Ovary (tissue), 7 donors: ENCODE measurements at regions not wholly inside any gene's neighbourhood (a gene's known extent, or its start where the extent isn't known, plus 50 kb on each side); places are given as distances from the start of the nearest gene placed in this dataset. TPM values are rescaled to one million over a fixed set of nuclear protein-coding genes. Genes with fewer than 3 reads are reported as not detected.

Source experiments
- DNase-seq, 5 donors: peaks; one replicate each; pipeline ENCODE4 v3.0.0-alpha.2; 2019 to 2020
- H3K27ac ChIP-seq, 2 donors: fragments of 200-600 bp; one replicate each; pipeline versions ENCODE4 v1.5.1 to v1.8.0; 2019 to 2022
- H3K27me3 ChIP-seq: fragments of 200-600 bp; one replicate; pipeline ENCODE4 v1.8.0; 2022
- H3K36me3 ChIP-seq: fragments of 200-600 bp; sonication (generic); one replicate; pipeline ENCODE4 v1.5.1; 2019
- H3K4me1 ChIP-seq: one replicate; pipeline ENCODE4 v1.8.1; 2013; ENCODE audit warnings: mild to moderate bottlenecking, moderate library complexity; ENCODE audit not compliant: insufficient read depth
- H3K4me3 ChIP-seq: fragments of 200-600 bp; sonication (generic); one replicate; pipeline ENCODE4 v1.5.1; 2017
- H3K9me3 ChIP-seq, 2 donors: fragments of 200-600 bp in 1 of 2; sonication (generic) in 1 of 2; one replicate each; pipeline versions ENCODE4 v1.5.1 to v1.8.1; 2013 to 2019; ENCODE audit warnings: mild to moderate bottlenecking in 1 of 2, moderate library complexity in 1 of 2
- CTCF ChIP-seq, 3 donors: fragments of 450-650 bp in 2 of 3; fragments of 200-600 bp in 1 of 3; IDR thresholded peaks; one replicate each; pipeline versions ENCODE4 v1.5.1 to v1.8.0; 2016 to 2022; ENCODE audit warnings: antibody characterized with exemption in 3 of 3, mild to moderate bottlenecking in 1 of 3
- EP300 ChIP-seq: sonication (generic); formaldehyde crosslinking; IDR thresholded peaks from one replicate; pipeline ENCODE4 v1.6.1; 2017; ENCODE audit warnings: antibody characterized with exemption
- POLR2A ChIP-seq: fragments of 450-650 bp; IDR thresholded peaks from one replicate; pipeline ENCODE4 v1.6.1; 2017; ENCODE audit warnings: antibody characterized with exemption, mild to moderate bottlenecking, moderate library complexity
- WGBS, 3 donors: extraction: QIAGEN DNeasy Blood & Tissue Kit in 1 of 3; methylation state at CpG; one replicate each; pipeline versions ENCODE4 v1.1.5 to v1.1.7; 2013 to 2017; 5-methylcytosine and 5-hydroxymethylcytosine counted together
- intact Hi-C, 4 donors: fragments of 100-400 bp; cut with DNase I; formaldehyde crosslinking; loops; one replicate each; pipeline versions ENCODE4 v1.11.0 to v1.15.1; 2022 to 2023
- small RNA-seq: library from RNA; depleted of rRNA; stranded (forward); fragments of <200 nt; gene quantifications from one replicate; pipeline ENCODE3, GENCODE V24; 2016
- donor health status: DM: no; HTN: no; CAD: no; lungs with moderate emphysema.
- donor health status: DM: no; HTN: no; CAD: no.
- donor health status: Bipolar disorder and iron deficiency.
- donor health status: DM: no; HTN: no; CAD: no.
- donor health status: DM: yes; HTN: yes; CAD: no.

GRCh38 chr5:127235136-127235535, 55.5 kb upstream of the MEGF10 start:
- no peak overlapping the region for H3K4me3 ChIP-seq
- WGBS, 3 donors, result 74 to 83% (median 80%) methylated on average over 4 of the region's 4 CpGs
- no peak overlapping the region for H3K27ac ChIP-seq
- DNase-seq, result no peak
- TF ChIP-seq POLR2A, result no peak
- no peak for TF ChIP-seq EP300
- TF ChIP-seq CTCF (IDR thresholded peaks at IDR 0.05), result no peak
- no peaks in the 10 kb centered on the region for H3K36me3 ChIP-seq
- H3K27me3 ChIP-seq, result no peaks in the 10 kb centered on the region
- no peaks in the 10 kb centered on the region for H3K4me1 ChIP-seq
- intact Hi-C loops, result no loop called here
- H3K9me3 ChIP-seq, result no peaks in the 10 kb centered on the region

- H3K4me3 ChIP-seq, result no peak overlapping the region
- H3K27me3 ChIP-seq, result no peaks in the 10 kb centered on the region
- H3K4me1 ChIP-seq, result no peaks in the 10 kb centered on the region
- no peak overlapping the region for H3K27ac ChIP-seq
- H3K9me3 ChIP-seq, result no peaks in the 10 kb centered on the region
- TF ChIP-seq CTCF (IDR thresholded peaks at IDR 0.05), result no peak
- no peak for TF ChIP-seq EP300
- no peak for TF ChIP-seq POLR2A
- DNase-seq, result no peak
- 18 to 49% (median 25%) methylated on average over 1 of the region's 1 CpG for WGBS, 3 donors
- intact Hi-C loops, result no loop called here
- H3K36me3 ChIP-seq, result no peaks in the 10 kb centered on the region
These were observed 54.3 kb upstream of the MEGF10 start for GRCh38 chr5:127236254-127236653.

Small RNAs in the stretch of these regions (small RNA-seq; reads per million reads assigned to genes)
- not detected for gene AC011416.2
- gene MRPS5P3, result not detected
